Neural cell (in vitro differentiated cells): ENCODE measurements at regions not wholly inside any gene's neighbourhood (a gene's known extent, or its start where the extent isn't known, plus 50 kb on each side); places are given as distances from the start of the nearest gene placed in this dataset.
"Not testable (repeated sequence)": the region's sequence is repeated elsewhere in the genome, so short reads cannot be mapped to it uniquely, and the experiment has no call there.

ENCODE experiments used
- SMC3 ChIP-seq: fragments of 450-650 bp; conservative IDR thresholded peaks from 2 replicates; pipeline ENCODE4 v1.6.1; 2014; ENCODE audit warnings: antibody characterized with exemption, mild to moderate bottlenecking, moderate library complexity; ENCODE audit not compliant: poor library complexity
- TF ChIP-seq, protein P1 (sequence below): fragments of 450-650 bp; IDR thresholded peaks from 2 replicates; pipeline ENCODE4 v1.5.1; 2014; ENCODE audit warnings: antibody characterized with exemption, mild to moderate bottlenecking, moderate library complexity; ENCODE audit not compliant: poor library complexity, severe bottlenecking

DNA sequence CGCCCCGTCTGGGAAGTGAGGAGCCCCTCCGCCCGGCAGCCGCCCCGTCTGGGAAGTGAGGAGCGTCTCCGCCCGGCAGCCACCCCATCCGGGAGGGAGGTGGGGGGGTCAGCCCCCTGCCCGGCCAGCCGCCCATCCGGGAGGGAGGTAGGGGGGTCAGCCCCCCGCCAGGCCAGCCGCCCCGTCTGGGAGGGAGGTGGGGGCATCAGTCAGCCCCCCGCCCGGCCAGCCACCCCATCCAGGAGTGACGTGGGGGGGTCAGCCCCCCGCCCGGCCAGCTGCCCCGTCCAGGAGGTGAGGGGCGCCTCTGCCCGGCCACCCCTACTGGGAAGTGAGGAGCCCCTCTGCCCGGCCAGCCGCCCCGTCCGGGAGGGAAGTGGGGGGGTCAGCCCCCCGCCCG, 297.5 kb upstream of the DYNLRB2 start:
- TF ChIP-seq, protein P1, sequence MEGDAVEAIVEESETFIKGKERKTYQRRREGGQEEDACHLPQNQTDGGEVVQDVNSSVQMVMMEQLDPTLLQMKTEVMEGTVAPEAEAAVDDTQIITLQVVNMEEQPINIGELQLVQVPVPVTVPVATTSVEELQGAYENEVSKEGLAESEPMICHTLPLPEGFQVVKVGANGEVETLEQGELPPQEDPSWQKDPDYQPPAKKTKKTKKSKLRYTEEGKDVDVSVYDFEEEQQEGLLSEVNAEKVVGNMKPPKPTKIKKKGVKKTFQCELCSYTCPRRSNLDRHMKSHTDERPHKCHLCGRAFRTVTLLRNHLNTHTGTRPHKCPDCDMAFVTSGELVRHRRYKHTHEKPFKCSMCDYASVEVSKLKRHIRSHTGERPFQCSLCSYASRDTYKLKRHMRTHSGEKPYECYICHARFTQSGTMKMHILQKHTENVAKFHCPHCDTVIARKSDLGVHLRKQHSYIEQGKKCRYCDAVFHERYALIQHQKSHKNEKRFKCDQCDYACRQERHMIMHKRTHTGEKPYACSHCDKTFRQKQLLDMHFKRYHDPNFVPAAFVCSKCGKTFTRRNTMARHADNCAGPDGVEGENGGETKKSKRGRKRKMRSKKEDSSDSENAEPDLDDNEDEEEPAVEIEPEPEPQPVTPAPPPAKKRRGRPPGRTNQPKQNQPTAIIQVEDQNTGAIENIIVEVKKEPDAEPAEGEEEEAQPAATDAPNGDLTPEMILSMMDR, result not testable (repeated sequence)
- TF ChIP-seq SMC3, result not testable (repeated sequence)
